Forelimb muscle (tissue), 1 donor: ENCODE measurements at regions not wholly inside any gene's neighbourhood (a gene's known extent, or its start where the extent isn't known, plus 50 kb on each side); places are given as distances from the start of the nearest gene placed in this dataset.

ENCODE experiments used
- DNase-seq: peaks from one replicate; pipeline ENCODE4 v3.0.0-alpha.2; 2013; ENCODE audit warnings: low read depth

DNA sequence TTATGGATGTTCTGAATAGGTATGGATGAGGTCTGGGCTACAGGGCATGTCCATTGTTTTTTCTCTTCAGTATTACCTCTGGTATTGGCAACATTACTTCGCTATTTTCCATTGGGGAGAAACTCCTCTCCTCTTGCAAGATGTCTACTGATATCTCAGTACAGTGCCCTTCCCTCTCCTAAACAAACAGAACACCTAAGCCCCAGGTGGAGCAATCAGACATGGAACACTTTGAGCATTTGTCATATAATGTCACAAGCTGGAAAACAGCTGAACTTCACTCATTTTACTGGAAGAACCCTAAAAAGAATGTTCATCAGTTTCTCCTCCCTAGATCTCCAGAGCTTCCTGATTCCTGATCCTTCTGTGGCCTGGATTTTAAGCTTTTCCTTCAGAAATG is 339.8 kb downstream of the FRK start:
- no peak for DNase-seq

DNA sequence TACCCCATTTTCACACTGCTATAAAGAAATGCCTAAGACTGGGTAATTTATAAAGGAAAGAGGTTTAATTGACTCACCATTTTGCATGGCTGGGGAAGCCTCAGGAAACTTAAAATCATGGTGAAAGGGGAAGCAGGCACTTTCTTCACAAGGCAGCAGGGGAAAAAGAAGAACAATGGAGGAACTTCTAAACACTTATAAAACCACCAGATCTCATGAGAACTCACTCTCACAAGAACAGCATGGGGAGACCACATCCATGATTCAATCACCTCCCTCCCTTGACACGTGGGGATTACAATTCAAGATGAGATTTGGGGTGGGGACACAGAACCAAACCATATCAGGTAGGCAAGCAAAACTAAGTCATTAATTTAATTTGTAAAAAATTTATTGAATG is 343.2 kb downstream of the FRK start:
- DNase-seq, result no peak

- DNase-seq, result no peak
These were observed 343.6 kb downstream of the FRK start for GRCh38 chr6:115717062-115717461.

- DNase-seq, result no peak
These were observed 348.3 kb downstream of the FRK start for GRCh38 chr6:115712291-115712961.

GRCh38 chr6:115708850-115709249 is 351.8 kb downstream of the FRK start:
- DNase-seq, result no peak

DNA sequence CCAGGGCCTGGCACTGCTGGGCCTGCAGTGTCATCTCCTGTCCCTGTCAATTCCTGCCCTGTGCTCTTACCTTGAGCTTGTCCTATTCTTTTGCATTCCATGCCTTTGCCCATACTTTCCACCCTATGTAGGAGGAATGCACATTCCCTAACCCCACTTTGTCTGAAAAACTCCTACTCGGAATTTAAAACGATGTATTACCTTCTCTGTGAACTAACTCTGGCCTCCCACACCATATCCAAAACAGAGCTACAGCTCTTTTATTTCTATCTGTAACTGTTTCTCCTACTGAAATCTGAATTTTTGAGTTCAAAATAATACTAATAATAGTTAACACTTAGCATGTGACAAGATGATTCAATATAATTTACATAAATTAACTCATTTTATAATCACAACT is 353.7 kb downstream of the FRK start:
- no peak for DNase-seq

DNA sequence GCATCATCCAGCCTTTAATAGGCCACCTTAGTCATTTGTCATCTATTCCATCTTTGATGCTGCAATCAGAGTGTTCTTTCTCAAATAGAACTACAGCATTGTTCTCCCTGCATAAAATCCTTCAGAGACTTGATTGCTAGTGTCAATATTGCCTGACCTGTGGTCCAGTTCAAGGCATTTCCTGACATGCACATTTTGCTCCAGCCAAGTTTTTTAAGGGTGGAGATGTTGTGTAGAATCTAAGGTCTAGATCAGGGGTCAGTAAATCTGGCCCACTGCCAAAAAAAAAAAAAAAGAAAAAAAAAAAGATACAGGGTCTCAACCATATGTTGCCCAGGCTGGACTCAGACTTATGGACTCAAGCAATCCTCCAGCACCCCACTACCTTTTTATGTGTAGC is 354.4 kb downstream of the FRK start:
- no peak for DNase-seq

DNA sequence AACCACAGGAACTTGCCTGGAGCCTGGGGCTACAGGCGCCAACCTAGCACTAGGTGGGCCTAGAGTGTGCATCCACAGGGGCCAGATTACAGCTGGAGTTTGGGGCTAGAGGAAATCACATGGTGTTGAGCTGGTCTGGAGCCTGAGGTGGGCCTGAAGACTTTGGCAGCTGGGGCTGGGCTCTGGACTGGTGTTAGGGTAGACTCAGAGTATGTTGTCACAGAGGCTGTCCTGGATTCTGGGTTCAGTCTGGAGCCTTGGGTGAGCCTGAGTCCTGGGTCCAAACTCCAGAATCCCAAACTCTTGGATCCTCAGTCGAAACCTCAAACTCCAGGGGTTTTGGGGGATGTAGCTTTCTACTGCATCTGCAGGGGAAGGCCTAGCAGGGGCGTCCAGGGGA is 356.7 kb downstream of the FRK start:
- no peak for DNase-seq

GRCh38 chr6:115691433-115691832 is 369.3 kb downstream of the FRK start:
- DNase-seq, result no peak

DNA sequence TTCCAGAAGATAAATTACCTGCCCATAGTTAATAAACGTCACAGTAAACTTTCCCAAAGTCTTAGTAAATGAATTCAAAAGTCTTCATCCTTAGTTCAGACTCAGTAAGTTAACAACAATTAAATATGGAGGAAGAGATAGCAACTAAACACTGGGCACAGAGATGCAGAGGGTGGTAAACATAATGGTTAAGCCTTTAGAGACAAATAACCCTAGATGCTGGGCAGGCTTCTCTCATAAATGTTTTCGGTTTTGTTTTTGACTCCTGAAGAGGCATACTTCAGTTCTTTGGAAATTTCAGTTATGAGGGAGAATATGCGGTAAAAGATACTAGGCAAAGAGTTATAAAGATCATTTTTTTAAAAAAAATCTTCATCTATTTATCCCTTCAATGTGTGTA is 369.8 kb downstream of the FRK start:
- DNase-seq, result no peak

DNA sequence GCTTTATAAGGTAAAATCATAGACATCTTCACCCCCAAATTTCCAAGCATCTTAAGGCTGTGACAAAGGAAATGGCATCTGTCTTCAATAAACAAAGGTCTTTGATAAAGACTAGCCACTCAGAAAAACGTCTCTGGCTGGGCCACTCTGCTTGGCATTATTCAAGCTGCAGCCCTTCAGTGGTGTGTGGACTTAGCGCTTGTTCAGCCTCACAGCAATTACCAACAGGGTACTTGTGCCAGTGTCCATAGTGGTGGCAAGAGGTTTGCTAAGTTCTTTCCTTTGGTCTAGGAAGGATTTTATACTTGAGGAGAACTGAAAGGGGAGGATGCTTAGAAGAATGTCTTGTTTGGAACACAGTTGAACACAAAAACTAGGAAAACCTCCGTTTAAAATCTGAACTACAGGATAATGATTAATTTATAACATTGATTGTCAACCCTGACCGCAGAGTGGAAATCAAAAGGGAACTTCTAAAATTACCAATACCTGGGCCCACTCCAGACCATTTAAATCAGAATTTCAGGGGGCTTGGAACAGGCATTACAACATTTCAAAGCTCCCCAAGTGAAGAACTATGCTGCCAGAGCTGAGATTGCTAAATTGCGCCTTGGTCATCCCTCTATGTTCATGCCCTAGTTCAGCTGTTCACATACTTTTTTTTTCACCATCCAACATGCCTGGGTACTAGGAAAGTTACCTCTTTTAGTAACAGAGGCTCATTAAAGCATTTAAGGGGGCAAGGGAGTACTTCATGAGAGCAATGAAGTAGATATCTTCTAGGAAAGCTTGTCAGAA is 378.5 kb downstream of the FRK start:
- DNase-seq, result no peak

- no peak for DNase-seq
These were observed 380.1 kb downstream of the FRK start for GRCh38 chr6:115680621-115681020.

DNA sequence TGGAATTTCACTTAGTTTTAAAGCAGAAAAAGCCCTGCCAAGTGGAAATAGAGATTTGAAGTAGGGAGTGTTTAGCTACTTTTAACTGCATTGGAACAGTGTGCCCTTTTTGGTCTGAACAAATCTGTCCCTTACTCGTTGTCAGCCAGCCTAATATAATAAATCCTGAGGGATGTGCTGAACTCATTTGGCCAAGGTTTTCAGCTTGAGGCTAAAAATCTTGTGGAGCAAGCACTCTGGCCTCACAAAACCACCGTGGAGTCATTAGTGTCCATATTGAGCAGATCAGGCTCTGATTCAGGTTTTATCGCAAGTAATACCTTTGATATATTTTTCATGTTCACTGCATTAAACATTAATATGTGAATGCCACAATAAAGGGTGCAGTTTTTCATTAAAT is 383.5 kb downstream of the FRK start:
- DNase-seq, result no peak

DNA sequence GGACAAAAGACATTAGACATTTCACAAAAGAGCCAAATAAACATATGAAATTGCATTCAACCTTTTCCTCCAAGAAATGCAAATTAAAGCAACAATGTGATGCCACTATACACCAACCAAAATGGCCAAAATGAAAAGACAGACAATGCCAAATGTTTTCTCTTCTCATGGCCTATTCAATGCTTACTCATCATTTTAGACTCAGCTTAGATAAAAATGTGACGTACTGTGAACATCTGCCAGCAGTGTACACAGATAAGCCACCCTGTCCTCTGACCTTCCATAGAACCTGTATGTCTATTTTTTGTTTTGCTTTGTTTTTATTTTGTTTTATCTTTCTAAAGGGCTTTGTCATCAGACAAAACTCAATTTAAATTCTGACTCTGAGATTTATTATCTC is 385.2 kb downstream of the FRK start:
- DNase-seq, result no peak

DNA sequence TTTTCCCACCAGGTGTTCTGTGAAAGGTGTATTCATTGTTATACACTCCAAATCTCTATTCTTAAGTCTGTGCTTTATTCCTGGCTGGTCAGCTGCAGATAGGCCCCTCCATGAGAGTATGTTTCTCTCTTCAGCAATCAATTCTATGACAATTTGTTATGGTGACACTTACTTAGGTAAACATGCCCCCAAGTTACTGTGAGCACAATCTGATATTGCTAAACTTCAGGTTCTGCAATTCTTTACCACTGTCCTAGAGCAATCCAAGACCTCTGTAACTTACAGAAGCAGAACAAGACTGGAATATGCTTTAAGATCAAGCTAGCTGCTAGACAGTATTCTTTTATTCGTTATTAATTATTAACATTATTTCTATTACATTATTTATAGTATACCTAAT is 391.9 kb downstream of the FRK start:
- no peak for DNase-seq

DNA sequence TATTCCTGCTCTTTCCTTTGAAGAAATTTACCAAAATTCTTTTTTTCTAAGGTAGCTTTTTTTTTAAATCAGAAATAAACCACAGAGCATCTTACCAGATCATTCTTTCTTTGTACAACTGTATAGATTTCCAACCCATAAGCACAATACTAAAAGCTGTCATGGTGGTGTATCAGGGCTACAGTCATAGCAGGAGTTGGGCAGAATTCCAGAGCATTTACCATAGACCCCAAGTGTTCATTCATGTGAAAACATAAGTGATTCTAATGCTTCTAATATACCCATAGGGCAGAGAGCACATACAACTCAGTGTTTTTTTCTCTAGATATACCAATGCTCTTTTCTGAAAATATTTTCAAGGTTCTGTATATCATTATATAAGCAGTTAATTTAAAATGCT is 392.5 kb downstream of the FRK start:
- no peak for DNase-seq

- no peak for DNase-seq
These were observed 393.1 kb downstream of the FRK start for GRCh38 chr6:115667478-115668026.

DNA sequence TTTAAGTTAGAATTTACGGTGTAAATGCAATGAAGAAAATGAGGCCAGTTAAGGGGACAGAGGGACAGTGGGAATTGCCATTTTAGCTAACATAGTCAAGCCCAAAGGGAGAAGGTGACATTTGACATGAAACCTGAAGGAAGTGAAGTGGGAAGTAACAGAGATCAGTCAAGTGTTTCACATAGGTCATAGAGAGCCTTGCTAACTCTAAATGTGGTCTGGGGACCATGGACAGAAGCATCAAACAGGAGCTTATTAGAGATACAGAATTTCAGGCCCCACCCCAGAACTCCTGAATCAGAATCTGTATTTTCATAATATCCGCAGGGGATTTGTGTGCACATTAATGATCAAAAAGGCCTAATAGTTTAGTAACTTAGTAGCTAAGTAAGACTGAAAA is 393.7 kb downstream of the FRK start:
- no peak for DNase-seq

DNA sequence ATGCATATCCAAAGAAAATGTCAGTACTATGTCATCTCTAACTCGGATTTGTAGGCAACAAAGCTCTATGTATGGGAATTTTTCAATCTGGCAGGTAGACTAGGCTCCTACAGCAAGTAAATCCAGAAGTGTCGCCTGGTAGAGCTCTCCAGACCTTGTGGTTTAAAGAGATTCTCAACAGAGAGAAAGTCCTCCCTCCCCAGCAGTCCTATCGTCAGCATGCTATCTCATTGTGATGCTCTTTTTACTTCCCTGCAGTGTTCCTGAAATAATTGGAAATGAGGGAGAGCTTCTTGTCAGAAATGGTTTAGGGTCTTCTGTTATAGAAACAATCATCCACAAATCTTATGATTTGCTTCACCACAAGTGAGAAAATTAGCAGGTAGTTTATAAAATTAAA is 395.4 kb downstream of the FRK start:
- DNase-seq, result no peak

GRCh38 chr6:115663681-115664080 is 397.0 kb downstream of the FRK start:
- no peak for DNase-seq

DNA sequence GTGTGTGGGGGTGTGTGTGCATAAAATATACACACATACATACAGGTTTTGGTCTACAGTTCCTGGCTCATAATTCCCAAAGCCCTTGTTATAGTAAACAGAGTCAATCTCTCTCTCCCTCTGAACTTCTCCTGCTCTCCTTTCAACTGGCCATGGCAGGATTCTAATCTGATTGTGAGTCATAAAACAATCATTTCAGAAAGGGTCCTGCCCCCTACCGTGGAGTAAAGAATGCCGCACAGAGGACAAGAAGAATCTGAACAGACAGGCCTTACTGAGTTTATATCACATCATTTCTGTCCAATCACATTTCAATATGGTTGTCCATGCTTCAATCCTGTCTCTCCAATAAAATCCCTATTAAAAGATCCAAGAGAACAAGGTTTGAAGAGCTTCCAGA is 416.9 kb downstream of the FRK start:
- no peak for DNase-seq

- no peak for DNase-seq
These were observed 425.8 kb downstream of the FRK start for GRCh38 chr6:115634887-115635286.

DNA sequence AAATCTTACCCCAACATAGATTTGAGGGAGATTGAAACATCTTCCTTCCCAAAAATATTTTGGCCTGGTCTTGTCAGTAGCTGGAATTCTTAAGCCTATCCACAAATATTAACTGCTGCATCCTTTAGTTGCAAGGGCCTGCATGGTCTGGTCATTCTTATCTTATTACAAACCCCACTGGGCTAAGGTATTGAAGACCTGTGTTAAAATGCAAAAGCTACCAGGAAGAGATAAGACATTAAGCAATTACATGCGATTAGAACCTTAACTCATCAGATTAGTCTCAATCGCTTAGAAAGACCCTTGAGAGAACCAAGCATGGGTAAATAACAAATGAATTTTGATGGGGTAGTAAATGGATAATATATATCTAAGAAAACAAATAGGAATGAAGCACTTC is 426.6 kb downstream of the FRK start:
- DNase-seq, result no peak
